ENCODE measurements at regions not wholly inside any gene's neighbourhood (a gene's known extent, or its start where the extent isn't known, plus 50 kb on each side); places are given as distances from the start of the nearest gene placed in this dataset.
"Not testable (repeated sequence)": the region's sequence is repeated elsewhere in the genome, so short reads cannot be mapped to it uniquely, and the experiment has no call there.

- Histone ChIP-seq H3K4me1 (ENCODE audit: control insufficient read depth, extremely low read depth, insufficient read depth, low read length) (no peaks in the 10 kb centered on the region), H3K79me2 (ENCODE audit: control insufficient read depth, insufficient read depth, low read length) (no peaks in the 10 kb centered on the region), H3K36me3 (ENCODE audit: control insufficient read depth, insufficient read depth, low read length) (no peaks in the 10 kb centered on the region), H3K27me3 (ENCODE audit: control insufficient read depth, insufficient read depth, low read length) (no peaks in the 10 kb centered on the region), H2AFZ (ENCODE audit: low read length) (no peak overlapping the region), H3K9ac (ENCODE audit: insufficient read depth, low read length) (no peak overlapping the region), H4K20me1 (ENCODE audit: control insufficient read depth, extremely low read depth, insufficient read depth, low read length) (no peaks in the 10 kb centered on the region), H3K27ac (ENCODE audit: insufficient read depth, low read length) (no peak overlapping the region), H3K4me2 (ENCODE audit: extremely low read depth, insufficient read depth, low read length) (no peak overlapping the region), H3K4me3 (replicated peaks in 1 of 4; ENCODE audit: control extremely low read depth in 1 of 4, insufficient read depth in 1 of 4, low read depth in 3 of 4, low read length in 4 of 4) (no peak overlapping the region), H3K9me3 (ENCODE audit: control insufficient read depth, insufficient read depth, low read depth, low read length) (no peaks in the 10 kb centered on the region)
- no peak for TF ChIP-seq EZH2 (IDR thresholded peaks at IDR 0.05; ENCODE audit: low read length, missing control alignments)
- no peak for TF ChIP-seq CTCF (conservative IDR thresholded peaks at IDR 0.05 in 1 of 2, IDR thresholded peaks at IDR 0.05 in 1 of 2; ENCODE audit: low read depth in 1 of 2, low read length in 2 of 2)
- peak in 1 of 2 donors; percentile 77 for DNase-seq (ENCODE audit: low read depth in 2 of 2)
Observed at GRCh38 chr1:103448560-103448959, 76.9 kb upstream of the RNPC3 start.

GRCh38 chr1:103447471-103447870 lies 78.0 kb upstream of the RNPC3 start:
- DNase-seq (ENCODE audit: low read depth in 2 of 2) = peak in 1 of 2 donors; percentile 18

GRCh38 chr1:103441342-103441741 lies 84.2 kb upstream of the RNPC3 start:
- Histone ChIP-seq H3K27me3 (ENCODE audit: control insufficient read depth, insufficient read depth, low read length) (no peaks in the 10 kb centered on the region), H3K4me3 (replicated peaks in 1 of 4; ENCODE audit: control extremely low read depth in 1 of 4, insufficient read depth in 1 of 4, low read depth in 3 of 4, low read length in 4 of 4) (no peak overlapping the region), H3K36me3 (ENCODE audit: control insufficient read depth, insufficient read depth, low read length) (no peaks in the 10 kb centered on the region), H3K4me2 (ENCODE audit: extremely low read depth, insufficient read depth, low read length) (no peak overlapping the region), H3K9me3 (ENCODE audit: control insufficient read depth, insufficient read depth, low read depth, low read length) (no peaks in the 10 kb centered on the region), H3K4me1 (ENCODE audit: control insufficient read depth, extremely low read depth, insufficient read depth, low read length) (no peaks in the 10 kb centered on the region), H3K27ac (ENCODE audit: insufficient read depth, low read length) (no peak overlapping the region), H4K20me1 (ENCODE audit: control insufficient read depth, extremely low read depth, insufficient read depth, low read length) (no peaks in the 10 kb centered on the region), H2AFZ (ENCODE audit: low read length) (no peak overlapping the region), H3K79me2 (ENCODE audit: control insufficient read depth, insufficient read depth, low read length) (no peaks in the 10 kb centered on the region), H3K9ac (ENCODE audit: insufficient read depth, low read length) (no peak overlapping the region)
- no peak for DNase-seq (ENCODE audit: low read depth in 2 of 2)
- TF ChIP-seq EZH2 (IDR thresholded peaks at IDR 0.05; ENCODE audit: low read length, missing control alignments) (no peak), CTCF (conservative IDR thresholded peaks at IDR 0.05 in 1 of 2, IDR thresholded peaks at IDR 0.05 in 1 of 2; ENCODE audit: low read depth in 1 of 2, low read length in 2 of 2) (no peak)

More at GRCh38 chr1:103447471-103447870, 78.0 kb upstream of the RNPC3 start:
- H3K4me1 ChIP-seq (ENCODE audit: control insufficient read depth, extremely low read depth, insufficient read depth, low read length) = no peaks in the 10 kb centered on the region
- H3K27me3 ChIP-seq (ENCODE audit: control insufficient read depth, insufficient read depth, low read length) = no peaks in the 10 kb centered on the region
- no peaks in the 10 kb centered on the region for H3K36me3 ChIP-seq (ENCODE audit: control insufficient read depth, insufficient read depth, low read length)
- no peaks in the 10 kb centered on the region for H3K79me2 ChIP-seq (ENCODE audit: control insufficient read depth, insufficient read depth, low read length)
- H3K4me3 ChIP-seq (replicated peaks in 1 of 4; ENCODE audit: control extremely low read depth in 1 of 4, insufficient read depth in 1 of 4, low read depth in 3 of 4, low read length in 4 of 4) = no peak overlapping the region
- no peak overlapping the region for H3K4me2 ChIP-seq (ENCODE audit: extremely low read depth, insufficient read depth, low read length)
- TF ChIP-seq CTCF (conservative IDR thresholded peaks at IDR 0.05 in 1 of 2, IDR thresholded peaks at IDR 0.05 in 1 of 2; ENCODE audit: low read depth in 1 of 2, low read length in 2 of 2) (no peak), EZH2 (IDR thresholded peaks at IDR 0.05; ENCODE audit: low read length, missing control alignments) (no peak)
- H3K27ac ChIP-seq (ENCODE audit: insufficient read depth, low read length) = no peak overlapping the region
- H3K9me3 ChIP-seq (ENCODE audit: control insufficient read depth, insufficient read depth, low read depth, low read length) = no peaks in the 10 kb centered on the region
- no peak overlapping the region for H2AFZ ChIP-seq (ENCODE audit: low read length)
- H3K9ac ChIP-seq (ENCODE audit: insufficient read depth, low read length) = no peak overlapping the region
- H4K20me1 ChIP-seq (ENCODE audit: control insufficient read depth, extremely low read depth, insufficient read depth, low read length) = no peaks in the 10 kb centered on the region

GRCh38 chr1:103436568-103437100 lies 88.9 kb upstream of the RNPC3 start:
- H3K79me2 ChIP-seq (ENCODE audit: control insufficient read depth, insufficient read depth, low read length); H2AFZ ChIP-seq (ENCODE audit: low read length); H3K9ac ChIP-seq (ENCODE audit: insufficient read depth, low read length); H3K4me1 ChIP-seq (ENCODE audit: control insufficient read depth, extremely low read depth, insufficient read depth, low read length); H3K27ac ChIP-seq (ENCODE audit: insufficient read depth, low read length); H3K27me3 ChIP-seq (ENCODE audit: control insufficient read depth, insufficient read depth, low read length); H3K36me3 ChIP-seq (ENCODE audit: control insufficient read depth, insufficient read depth, low read length); H3K9me3 ChIP-seq (ENCODE audit: control insufficient read depth, insufficient read depth, low read depth, low read length); DNase-seq (ENCODE audit: low read depth in 2 of 2); H3K4me2 ChIP-seq (ENCODE audit: extremely low read depth, insufficient read depth, low read length); H4K20me1 ChIP-seq (ENCODE audit: control insufficient read depth, extremely low read depth, insufficient read depth, low read length); H3K4me3 ChIP-seq (replicated peaks in 1 of 4; ENCODE audit: control extremely low read depth in 1 of 4, insufficient read depth in 1 of 4, low read depth in 3 of 4, low read length in 4 of 4): not testable (repeated sequence)
